Astrocyte (in vitro differentiated cells and primary cell): ENCODE measurements at regions not wholly inside any gene's neighbourhood (a gene's known extent, or its start where the extent isn't known, plus 50 kb on each side); places are given as distances from the start of the nearest gene placed in this dataset.

Source experiments
- DNase-seq: peaks from one replicate; pipeline ENCODE4 v3.0.0-alpha.2; 2010; ENCODE audit warnings: low read depth
- FAIRE-seq: peaks from 2 replicates; lab custom pipeline; 2011; peaks lifted over from hg19 to GRCh38; lab: Jason Lieb, UNC
- H2AFZ ChIP-seq: 2 replicates; pipeline ENCODE4 v1.6.0; 2012; ENCODE audit warnings: low read depth, low read length, inconsistent platforms
- H3K27ac ChIP-seq: 2 replicates; pipeline ENCODE4 v1.5.1; 2011; ENCODE audit warnings: low read depth, low read length, inconsistent platforms
- H3K27me3 ChIP-seq: 2 replicates; pipeline ENCODE4 v1.6.0; 2011; ENCODE audit warnings: low read length, inconsistent platforms; ENCODE audit not compliant: insufficient read depth
- H3K36me3 ChIP-seq: 2 replicates; pipeline ENCODE4 v1.5.1; 2011; ENCODE audit warnings: low read length, inconsistent platforms; ENCODE audit not compliant: insufficient read depth
- H3K4me1 ChIP-seq: 2 replicates; pipeline ENCODE4 v1.5.1; 2011; ENCODE audit warnings: low read length, inconsistent platforms; ENCODE audit not compliant: insufficient read depth
- H3K4me2 ChIP-seq: 2 replicates; pipeline ENCODE4 v1.6.0; 2012; ENCODE audit warnings: low read length, inconsistent platforms
- H3K4me3 ChIP-seq: 2 replicates; pipeline ENCODE4 v1.5.1; 2011; ENCODE audit warnings: low read depth, mild to moderate bottlenecking, low read length, inconsistent platforms; ENCODE audit not compliant: insufficient read depth
- H3K79me2 ChIP-seq: 2 replicates; pipeline ENCODE4 v1.6.0; 2012; ENCODE audit warnings: mild to moderate bottlenecking, low read length, inconsistent platforms; ENCODE audit not compliant: insufficient read depth
- H3K9ac ChIP-seq: 2 replicates; pipeline ENCODE4 v1.6.0; 2012; ENCODE audit warnings: mild to moderate bottlenecking, low read length, inconsistent platforms
- H3K9me3 ChIP-seq: 2 replicates; pipeline ENCODE4 v1.5.1; 2012; ENCODE audit warnings: low read depth, mild to moderate bottlenecking, low read length, inconsistent platforms; ENCODE audit not compliant: insufficient read depth
- H4K20me1 ChIP-seq: 2 replicates; pipeline ENCODE4 v1.6.0; 2012; ENCODE audit warnings: low read length, inconsistent platforms; ENCODE audit not compliant: insufficient read depth
- H3K27ac Mint-ChIP-seq: one replicate; pipeline ENCODE4 v1.8.0; 2021; ENCODE audit warnings: mild to moderate bottlenecking, mixed read lengths; ENCODE audit not compliant: unreplicated experiment
- H3K27me3 Mint-ChIP-seq: one replicate; pipeline ENCODE4 v1.8.0; 2021; ENCODE audit warnings: low read depth, mixed read lengths; ENCODE audit not compliant: unreplicated experiment
- H3K36me3 Mint-ChIP-seq: one replicate; pipeline ENCODE4 v1.8.0; 2021; ENCODE audit warnings: low read depth, mixed read lengths; ENCODE audit not compliant: unreplicated experiment
- H3K4me1 Mint-ChIP-seq: one replicate; pipeline ENCODE4 v1.8.0; 2021; ENCODE audit warnings: low read depth, mixed read lengths; ENCODE audit not compliant: unreplicated experiment
- H3K4me3 Mint-ChIP-seq: one replicate; pipeline ENCODE4 v1.8.0; 2021; ENCODE audit warnings: mild to moderate bottlenecking, moderate library complexity, mixed read lengths; ENCODE audit not compliant: unreplicated experiment
- H3K9me3 Mint-ChIP-seq: one replicate; pipeline ENCODE4 v1.8.0; 2021; ENCODE audit warnings: mild to moderate bottlenecking, mixed read lengths; ENCODE audit not compliant: unreplicated experiment
- CTCF ChIP-seq: IDR thresholded peaks from 2 replicates; pipeline ENCODE4 v1.5.1; 2011; ENCODE audit warnings: low read depth, mild to moderate bottlenecking, inconsistent platforms, low read length, moderate library complexity; ENCODE audit not compliant: insufficient read depth
- EZH2 ChIP-seq: IDR thresholded peaks from 2 replicates; pipeline ENCODE4 v1.6.1; 2012; ENCODE audit warnings: mild to moderate bottlenecking, low read length, inconsistent platforms; ENCODE audit not compliant: insufficient read depth

- FAIRE-seq (no peak), DNase-seq (no peak)
- peaks cover 8% of the 10 kb centered on the region for H3K9me3 Mint-ChIP-seq
- H3K27me3 Mint-ChIP-seq, result no peaks in the 10 kb centered on the region
- no peak overlapping the region for H3K27ac ChIP-seq
- no peak overlapping the region for H3K4me3 ChIP-seq
- no peak overlapping the region for H3K4me2 ChIP-seq
- no peak overlapping the region for H2AFZ ChIP-seq
- peaks cover 3% of the 10 kb centered on the region for H3K9me3 ChIP-seq
- TF ChIP-seq EZH2 (no peak), CTCF (no peak)
- H3K4me3 Mint-ChIP-seq, result no peak overlapping the region
- H4K20me1 ChIP-seq, result no peaks in the 10 kb centered on the region
- no peak overlapping the region for H3K27ac Mint-ChIP-seq
- no peaks in the 10 kb centered on the region for H3K79me2 ChIP-seq
- no peaks in the 10 kb centered on the region for H3K27me3 ChIP-seq
- no peaks in the 10 kb centered on the region for H3K4me1 Mint-ChIP-seq
- H3K36me3 Mint-ChIP-seq, result no peaks in the 10 kb centered on the region
- H3K9ac ChIP-seq, result no peak overlapping the region
- no peaks in the 10 kb centered on the region for H3K36me3 ChIP-seq
- no peaks in the 10 kb centered on the region for H3K4me1 ChIP-seq
These were observed 722.6 kb downstream of the TBC1D22A start for GRCh38 chr22:47484960-47485569.

GRCh38 chr22:47476231-47476630, 713.8 kb downstream of the TBC1D22A start:
- Histone ChIP-seq H3K4me3 (no peak overlapping the region), H2AFZ (no peak overlapping the region), H3K79me2 (no peaks in the 10 kb centered on the region), H3K9ac (no peak overlapping the region), H3K9me3 (peaks cover 3% of the 10 kb centered on the region), H3K36me3 (no peaks in the 10 kb centered on the region), H3K27ac (no peak overlapping the region), H3K4me2 (no peak overlapping the region), H3K4me1 (no peaks in the 10 kb centered on the region), H3K27me3 (no peaks in the 10 kb centered on the region), H4K20me1 (no peaks in the 10 kb centered on the region)
- Mint-ChIP-seq H3K27me3 (no peaks in the 10 kb centered on the region), H3K9me3 (peaks cover 4% of the 10 kb centered on the region), H3K4me1 (no peaks in the 10 kb centered on the region), H3K27ac (no peak overlapping the region), H3K36me3 (no peaks in the 10 kb centered on the region), H3K4me3 (no peak overlapping the region)
- DNase-seq, result no peak
- no peak for FAIRE-seq
- TF ChIP-seq CTCF (no peak), EZH2 (no peak)

GRCh38 chr22:47474895-47475294, 712.4 kb downstream of the TBC1D22A start:
- Mint-ChIP-seq H3K27me3 (no peaks in the 10 kb centered on the region), H3K36me3 (no peaks in the 10 kb centered on the region), H3K9me3 (peaks cover 4% of the 10 kb centered on the region), H3K27ac (no peak overlapping the region), H3K4me3 (no peak overlapping the region), H3K4me1 (no peaks in the 10 kb centered on the region)
- no peak overlapping the region for H3K9ac ChIP-seq
- peaks cover 3% of the 10 kb centered on the region for H3K9me3 ChIP-seq
- no peak for TF ChIP-seq CTCF
- TF ChIP-seq EZH2, result no peak
- no peaks in the 10 kb centered on the region for H4K20me1 ChIP-seq
- DNase-seq, result no peak
- H3K4me1 ChIP-seq, result no peaks in the 10 kb centered on the region
- no peak overlapping the region for H3K27ac ChIP-seq
- no peaks in the 10 kb centered on the region for H3K36me3 ChIP-seq
- H2AFZ ChIP-seq, result no peak overlapping the region
- no peak overlapping the region for H3K4me2 ChIP-seq
- no peak overlapping the region for H3K4me3 ChIP-seq
- no peaks in the 10 kb centered on the region for H3K79me2 ChIP-seq
- no peaks in the 10 kb centered on the region for H3K27me3 ChIP-seq
- no peak for FAIRE-seq
